Neural cell (in vitro differentiated cells): ENCODE measurements at regions not wholly inside any gene's neighbourhood (a gene's known extent, or its start where the extent isn't known, plus 50 kb on each side); places are given as distances from the start of the nearest gene placed in this dataset.

Experiments used
- EP300 ChIP-seq: fragments of 450-650 bp; conservative IDR thresholded peaks from 2 replicates; pipeline ENCODE4 v1.6.1; 2014; ENCODE audit warnings: antibody characterized with exemption, mild to moderate bottlenecking, moderate library complexity; ENCODE audit not compliant: poor library complexity, severe bottlenecking
- EZH2 ChIP-seq: fragments of 200-600, 300-800 bp; shearing (Covaris generic), sonication (generic); IDR thresholded peaks from 2 replicates; pipeline ENCODE4 v1.6.1; 2014; ENCODE audit warnings: antibody characterized with exemption, low read length, borderline replicate concordance, mild to moderate bottlenecking; ENCODE audit not compliant: insufficient read depth, poor library complexity, severe bottlenecking
- MXI1 ChIP-seq: fragments of 450-650 bp; conservative IDR thresholded peaks from 2 replicates; pipeline ENCODE4 v1.6.1; 2014; ENCODE audit warnings: antibody characterized with exemption, mild to moderate bottlenecking; ENCODE audit not compliant: poor library complexity, severe bottlenecking
- POLR2AphosphoS5 ChIP-seq: IDR thresholded peaks from 2 replicates; pipeline ENCODE4 v1.6.1; 2012
- RAD21 ChIP-seq: fragments of 450-650 bp; conservative IDR thresholded peaks from 2 replicates; pipeline ENCODE4 v1.6.1; 2014; ENCODE audit warnings: antibody characterized with exemption, mild to moderate bottlenecking, moderate library complexity
- SMC3 ChIP-seq: fragments of 450-650 bp; conservative IDR thresholded peaks from 2 replicates; pipeline ENCODE4 v1.6.1; 2014; ENCODE audit warnings: antibody characterized with exemption, mild to moderate bottlenecking, moderate library complexity; ENCODE audit not compliant: poor library complexity
- TAF1 ChIP-seq: IDR thresholded peaks from 2 replicates; pipeline ENCODE4 v1.6.1; 2012; ENCODE audit warnings: low read depth
- TF ChIP-seq, protein P1 (sequence below): fragments of 450-650 bp; IDR thresholded peaks from 2 replicates; pipeline ENCODE4 v1.5.1; 2014; ENCODE audit warnings: antibody characterized with exemption, mild to moderate bottlenecking, moderate library complexity; ENCODE audit not compliant: poor library complexity, severe bottlenecking
- TF ChIP-seq, protein P2 (sequence below): IDR thresholded peaks from 2 replicates; pipeline ENCODE4 v1.6.1; 2012; ENCODE audit warnings: borderline replicate concordance

DNA sequence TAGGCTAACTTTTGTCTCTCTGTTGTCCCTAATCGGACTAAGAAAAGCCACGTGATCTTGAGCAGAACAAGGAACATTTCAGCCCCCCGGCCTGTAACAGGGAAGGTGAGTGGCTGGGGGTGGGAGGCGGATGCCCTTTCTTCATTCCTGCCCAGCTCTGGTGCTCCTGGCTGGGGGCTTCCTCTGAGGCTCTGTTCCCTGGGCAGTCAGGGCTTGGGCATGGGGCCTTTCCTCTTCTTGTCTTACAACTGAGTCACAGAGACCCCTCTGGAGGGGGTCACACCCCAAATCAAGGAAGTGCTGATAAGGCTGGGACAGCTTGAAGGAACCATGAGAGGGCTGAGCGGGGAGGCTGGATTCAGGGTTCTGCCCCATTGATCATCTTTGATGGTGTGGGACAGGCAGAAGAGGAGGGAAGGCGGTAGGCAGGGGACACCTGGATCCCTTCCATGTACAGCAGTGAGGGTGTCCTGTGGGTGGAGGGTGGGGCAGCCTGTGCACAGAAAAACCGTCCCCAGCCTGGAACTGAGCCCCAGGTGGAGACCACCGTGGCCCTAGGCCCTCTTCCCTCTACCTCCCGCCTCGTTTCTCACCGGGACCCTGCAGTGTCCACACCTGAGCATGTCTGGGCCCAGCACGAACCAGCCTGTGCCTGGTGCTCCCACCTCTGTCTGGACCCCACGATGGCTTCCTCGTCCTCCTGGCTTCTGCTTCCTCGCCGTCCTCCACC, 257.7 kb upstream of the IRX1 start:
- TF ChIP-seq, protein P1, sequence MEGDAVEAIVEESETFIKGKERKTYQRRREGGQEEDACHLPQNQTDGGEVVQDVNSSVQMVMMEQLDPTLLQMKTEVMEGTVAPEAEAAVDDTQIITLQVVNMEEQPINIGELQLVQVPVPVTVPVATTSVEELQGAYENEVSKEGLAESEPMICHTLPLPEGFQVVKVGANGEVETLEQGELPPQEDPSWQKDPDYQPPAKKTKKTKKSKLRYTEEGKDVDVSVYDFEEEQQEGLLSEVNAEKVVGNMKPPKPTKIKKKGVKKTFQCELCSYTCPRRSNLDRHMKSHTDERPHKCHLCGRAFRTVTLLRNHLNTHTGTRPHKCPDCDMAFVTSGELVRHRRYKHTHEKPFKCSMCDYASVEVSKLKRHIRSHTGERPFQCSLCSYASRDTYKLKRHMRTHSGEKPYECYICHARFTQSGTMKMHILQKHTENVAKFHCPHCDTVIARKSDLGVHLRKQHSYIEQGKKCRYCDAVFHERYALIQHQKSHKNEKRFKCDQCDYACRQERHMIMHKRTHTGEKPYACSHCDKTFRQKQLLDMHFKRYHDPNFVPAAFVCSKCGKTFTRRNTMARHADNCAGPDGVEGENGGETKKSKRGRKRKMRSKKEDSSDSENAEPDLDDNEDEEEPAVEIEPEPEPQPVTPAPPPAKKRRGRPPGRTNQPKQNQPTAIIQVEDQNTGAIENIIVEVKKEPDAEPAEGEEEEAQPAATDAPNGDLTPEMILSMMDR, result no peak
- no peak for TF ChIP-seq POLR2AphosphoS5
- TF ChIP-seq EZH2, result no peak
- no peak for TF ChIP-seq TAF1
- TF ChIP-seq, protein P2, sequence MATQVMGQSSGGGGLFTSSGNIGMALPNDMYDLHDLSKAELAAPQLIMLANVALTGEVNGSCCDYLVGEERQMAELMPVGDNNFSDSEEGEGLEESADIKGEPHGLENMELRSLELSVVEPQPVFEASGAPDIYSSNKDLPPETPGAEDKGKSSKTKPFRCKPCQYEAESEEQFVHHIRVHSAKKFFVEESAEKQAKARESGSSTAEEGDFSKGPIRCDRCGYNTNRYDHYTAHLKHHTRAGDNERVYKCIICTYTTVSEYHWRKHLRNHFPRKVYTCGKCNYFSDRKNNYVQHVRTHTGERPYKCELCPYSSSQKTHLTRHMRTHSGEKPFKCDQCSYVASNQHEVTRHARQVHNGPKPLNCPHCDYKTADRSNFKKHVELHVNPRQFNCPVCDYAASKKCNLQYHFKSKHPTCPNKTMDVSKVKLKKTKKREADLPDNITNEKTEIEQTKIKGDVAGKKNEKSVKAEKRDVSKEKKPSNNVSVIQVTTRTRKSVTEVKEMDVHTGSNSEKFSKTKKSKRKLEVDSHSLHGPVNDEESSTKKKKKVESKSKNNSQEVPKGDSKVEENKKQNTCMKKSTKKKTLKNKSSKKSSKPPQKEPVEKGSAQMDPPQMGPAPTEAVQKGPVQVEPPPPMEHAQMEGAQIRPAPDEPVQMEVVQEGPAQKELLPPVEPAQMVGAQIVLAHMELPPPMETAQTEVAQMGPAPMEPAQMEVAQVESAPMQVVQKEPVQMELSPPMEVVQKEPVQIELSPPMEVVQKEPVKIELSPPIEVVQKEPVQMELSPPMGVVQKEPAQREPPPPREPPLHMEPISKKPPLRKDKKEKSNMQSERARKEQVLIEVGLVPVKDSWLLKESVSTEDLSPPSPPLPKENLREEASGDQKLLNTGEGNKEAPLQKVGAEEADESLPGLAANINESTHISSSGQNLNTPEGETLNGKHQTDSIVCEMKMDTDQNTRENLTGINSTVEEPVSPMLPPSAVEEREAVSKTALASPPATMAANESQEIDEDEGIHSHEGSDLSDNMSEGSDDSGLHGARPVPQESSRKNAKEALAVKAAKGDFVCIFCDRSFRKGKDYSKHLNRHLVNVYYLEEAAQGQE, result no peak
- TF ChIP-seq EP300, result no peak
- TF ChIP-seq MXI1, result no peak
- no peak for TF ChIP-seq SMC3
- TF ChIP-seq RAD21, result no peak
